ENCODE measurements at regions not wholly inside any gene's neighbourhood (a gene's known extent, or its start where the extent isn't known, plus 50 kb on each side); places are given as distances from the start of the nearest gene placed in this dataset.

DNA sequence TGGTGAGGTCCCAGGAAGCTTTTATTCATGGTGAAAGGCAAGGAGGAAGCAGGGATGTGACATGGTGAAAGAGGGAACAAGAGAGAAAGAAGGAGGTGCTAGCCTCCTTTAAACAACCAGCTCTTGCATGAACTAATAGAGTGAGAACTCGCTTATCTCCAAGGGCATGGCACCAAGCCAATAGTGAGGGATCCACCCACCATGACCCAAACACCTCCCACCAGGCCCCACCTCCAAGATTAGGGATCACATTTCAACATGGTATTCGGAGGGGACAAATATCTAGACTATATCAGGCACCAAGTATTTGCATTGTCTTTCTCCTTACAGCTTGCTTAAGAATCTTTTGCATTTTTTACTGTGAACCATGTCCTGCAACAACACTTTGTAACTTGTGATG lies 91.9 kb upstream of the DHRS4 start:
- Histone ChIP-seq H3K79me2 (ENCODE audit: insufficient read depth, low read depth) (no peaks in the 10 kb centered on the region), H2AFZ (ENCODE audit: low read depth) (no peak overlapping the region), H3K4me1 (ENCODE audit: low read depth, poor library complexity, severe bottlenecking) (no peaks in the 10 kb centered on the region), H4K20me1 (ENCODE audit: insufficient read depth) (no peaks in the 10 kb centered on the region), H3K9ac (no peak overlapping the region), H3K27me3 (ENCODE audit: insufficient read depth, low read depth) (no peaks in the 10 kb centered on the region), H3K27ac (no peak overlapping the region), H3K4me2 (no peak overlapping the region), H3K4me3 (IDR thresholded peaks at IDR 0.05; ENCODE audit: insufficient read depth, low read depth, low read length) (no peak overlapping the region), H3K36me3 (ENCODE audit: insufficient read depth) (no peaks in the 10 kb centered on the region)
- TF ChIP-seq, protein P1, sequence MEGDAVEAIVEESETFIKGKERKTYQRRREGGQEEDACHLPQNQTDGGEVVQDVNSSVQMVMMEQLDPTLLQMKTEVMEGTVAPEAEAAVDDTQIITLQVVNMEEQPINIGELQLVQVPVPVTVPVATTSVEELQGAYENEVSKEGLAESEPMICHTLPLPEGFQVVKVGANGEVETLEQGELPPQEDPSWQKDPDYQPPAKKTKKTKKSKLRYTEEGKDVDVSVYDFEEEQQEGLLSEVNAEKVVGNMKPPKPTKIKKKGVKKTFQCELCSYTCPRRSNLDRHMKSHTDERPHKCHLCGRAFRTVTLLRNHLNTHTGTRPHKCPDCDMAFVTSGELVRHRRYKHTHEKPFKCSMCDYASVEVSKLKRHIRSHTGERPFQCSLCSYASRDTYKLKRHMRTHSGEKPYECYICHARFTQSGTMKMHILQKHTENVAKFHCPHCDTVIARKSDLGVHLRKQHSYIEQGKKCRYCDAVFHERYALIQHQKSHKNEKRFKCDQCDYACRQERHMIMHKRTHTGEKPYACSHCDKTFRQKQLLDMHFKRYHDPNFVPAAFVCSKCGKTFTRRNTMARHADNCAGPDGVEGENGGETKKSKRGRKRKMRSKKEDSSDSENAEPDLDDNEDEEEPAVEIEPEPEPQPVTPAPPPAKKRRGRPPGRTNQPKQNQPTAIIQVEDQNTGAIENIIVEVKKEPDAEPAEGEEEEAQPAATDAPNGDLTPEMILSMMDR (conservative IDR thresholded peaks at IDR 0.05; ENCODE audit: low read depth, low read length) = no peak

DNA sequence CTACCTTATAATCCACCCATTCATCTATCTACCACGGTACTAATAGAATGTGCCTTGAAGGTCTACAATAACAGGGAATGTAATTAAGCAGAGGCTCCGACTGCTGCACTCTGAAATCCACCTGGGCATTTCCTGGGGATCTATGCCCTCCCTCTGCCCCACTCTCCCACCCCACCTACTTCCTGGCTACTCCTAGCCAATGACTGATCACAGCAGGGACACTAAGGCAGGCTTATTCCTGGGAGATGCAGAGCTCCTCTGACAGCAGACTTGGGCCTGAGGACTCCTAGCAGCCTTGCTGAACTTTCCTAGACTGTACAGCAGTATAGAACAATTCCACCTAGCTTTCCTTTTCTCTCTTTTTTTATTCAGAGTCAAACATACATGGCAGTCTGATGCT lies 91.1 kb upstream of the DHRS4 start:
- Histone ChIP-seq H3K4me1 (ENCODE audit: low read depth, poor library complexity, severe bottlenecking) (no peaks in the 10 kb centered on the region), H3K27ac (no peak overlapping the region), H3K4me3 (IDR thresholded peaks at IDR 0.05; ENCODE audit: insufficient read depth, low read depth, low read length) (no peak overlapping the region), H3K4me2 (no peak overlapping the region), H3K79me2 (ENCODE audit: insufficient read depth, low read depth) (no peaks in the 10 kb centered on the region), H4K20me1 (ENCODE audit: insufficient read depth) (no peaks in the 10 kb centered on the region), H3K27me3 (ENCODE audit: insufficient read depth, low read depth) (no peaks in the 10 kb centered on the region), H3K9ac (no peak overlapping the region), H2AFZ (ENCODE audit: low read depth) (no peak overlapping the region), H3K36me3 (ENCODE audit: insufficient read depth) (no peaks in the 10 kb centered on the region)
- TF ChIP-seq, protein P1 (conservative IDR thresholded peaks at IDR 0.05; ENCODE audit: low read depth, low read length) = no peak

DNA sequence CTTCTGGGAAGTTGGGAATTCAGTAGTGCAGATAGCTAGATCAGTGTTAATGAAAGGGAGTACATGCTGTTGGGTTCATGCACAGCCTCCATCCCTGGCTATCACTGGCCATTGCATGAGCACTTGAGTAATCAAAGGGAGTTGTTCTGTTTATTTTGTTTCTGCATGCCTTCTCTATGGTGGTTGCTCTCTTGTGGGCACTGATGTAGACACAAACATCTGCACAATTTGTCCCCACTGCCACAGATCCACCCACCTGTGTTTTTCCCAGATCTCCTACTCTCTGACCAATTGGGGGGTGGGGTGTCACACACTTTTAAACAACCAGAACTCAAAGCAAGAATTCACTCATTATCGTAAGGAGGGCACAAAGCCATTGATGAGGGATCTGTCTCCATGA lies 89.7 kb upstream of the DHRS4 start:
- no peak overlapping the region for H3K4me2 ChIP-seq
- no peak overlapping the region for H3K27ac ChIP-seq
- H3K4me1 ChIP-seq (ENCODE audit: low read depth, poor library complexity, severe bottlenecking) = no peaks in the 10 kb centered on the region
- no peak overlapping the region for H3K9ac ChIP-seq
- no peaks in the 10 kb centered on the region for H3K79me2 ChIP-seq (ENCODE audit: insufficient read depth, low read depth)
- H4K20me1 ChIP-seq (ENCODE audit: insufficient read depth) = no peaks in the 10 kb centered on the region
- no peaks in the 10 kb centered on the region for H3K36me3 ChIP-seq (ENCODE audit: insufficient read depth)
- H3K27me3 ChIP-seq (ENCODE audit: insufficient read depth, low read depth) = no peaks in the 10 kb centered on the region
- H3K4me3 ChIP-seq (IDR thresholded peaks at IDR 0.05; ENCODE audit: insufficient read depth, low read depth, low read length) = no peak overlapping the region
- TF ChIP-seq, protein P1 (conservative IDR thresholded peaks at IDR 0.05; ENCODE audit: low read depth, low read length) = no peak
- no peak overlapping the region for H2AFZ ChIP-seq (ENCODE audit: low read depth)

DNA sequence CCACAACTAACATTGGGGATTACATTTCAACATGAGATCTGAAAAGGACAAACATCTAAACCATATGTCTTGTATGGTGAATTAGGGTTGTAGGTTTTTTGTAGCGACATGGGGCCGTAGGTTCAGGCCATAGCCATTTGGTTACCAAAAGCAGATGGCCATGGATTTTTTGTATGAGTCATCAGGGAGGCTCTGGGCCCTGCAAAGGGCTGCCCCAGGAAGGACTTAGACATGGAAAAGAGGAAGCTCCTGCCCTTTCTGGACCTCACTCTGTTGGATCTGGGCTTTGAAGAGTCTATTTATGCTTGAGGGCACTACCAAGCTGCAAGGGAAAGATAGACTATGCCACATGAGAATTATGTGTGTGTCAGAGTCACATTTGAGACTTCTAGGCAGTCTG lies 89.3 kb upstream of the DHRS4 start:
- Histone ChIP-seq H4K20me1 (ENCODE audit: insufficient read depth) (no peaks in the 10 kb centered on the region), H3K4me1 (ENCODE audit: low read depth, poor library complexity, severe bottlenecking) (no peaks in the 10 kb centered on the region), H3K79me2 (ENCODE audit: insufficient read depth, low read depth) (no peaks in the 10 kb centered on the region), H3K27me3 (ENCODE audit: insufficient read depth, low read depth) (no peaks in the 10 kb centered on the region), H2AFZ (ENCODE audit: low read depth) (no peak overlapping the region), H3K9ac (no peak overlapping the region), H3K4me3 (IDR thresholded peaks at IDR 0.05; ENCODE audit: insufficient read depth, low read depth, low read length) (no peak overlapping the region), H3K36me3 (ENCODE audit: insufficient read depth) (no peaks in the 10 kb centered on the region), H3K27ac (no peak overlapping the region), H3K4me2 (no peak overlapping the region)
- TF ChIP-seq, protein P1 (conservative IDR thresholded peaks at IDR 0.05; ENCODE audit: low read depth, low read length) = no peak

DNA sequence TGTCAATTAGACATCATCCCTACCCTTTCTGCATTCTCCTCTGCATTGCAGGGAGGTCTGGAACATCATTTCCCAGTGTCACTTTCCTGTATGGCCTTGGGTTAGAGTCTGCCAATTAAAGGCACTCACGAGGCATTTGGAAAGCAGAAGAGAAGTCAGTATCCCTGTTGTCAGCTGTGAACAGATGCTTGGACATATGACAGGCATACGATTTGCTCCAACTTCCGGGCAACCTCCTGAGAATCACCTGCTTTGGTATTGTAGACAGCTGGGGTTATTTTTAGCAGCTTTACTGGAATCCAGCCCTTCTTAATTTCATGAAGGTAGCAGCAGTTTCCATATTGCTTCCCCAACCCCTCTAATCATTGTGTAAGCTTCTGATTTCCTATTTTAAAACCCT lies 88.7 kb upstream of the DHRS4 start:
- no peaks in the 10 kb centered on the region for H3K4me1 ChIP-seq (ENCODE audit: low read depth, poor library complexity, severe bottlenecking)
- no peak overlapping the region for H3K9ac ChIP-seq
- TF ChIP-seq, protein P1 (conservative IDR thresholded peaks at IDR 0.05; ENCODE audit: low read depth, low read length) = no peak
- no peak overlapping the region for H3K4me2 ChIP-seq
- no peaks in the 10 kb centered on the region for H4K20me1 ChIP-seq (ENCODE audit: insufficient read depth)
- H3K36me3 ChIP-seq (ENCODE audit: insufficient read depth) = no peaks in the 10 kb centered on the region
- H2AFZ ChIP-seq (ENCODE audit: low read depth) = no peak overlapping the region
- H3K4me3 ChIP-seq (IDR thresholded peaks at IDR 0.05; ENCODE audit: insufficient read depth, low read depth, low read length) = no peak overlapping the region
- no peaks in the 10 kb centered on the region for H3K27me3 ChIP-seq (ENCODE audit: insufficient read depth, low read depth)
- no peak overlapping the region for H3K27ac ChIP-seq
- H3K79me2 ChIP-seq (ENCODE audit: insufficient read depth, low read depth) = no peaks in the 10 kb centered on the region

Data from KMS-11 (cell line).